Caki2 (cell line): ENCODE measurements at regions not wholly inside any gene's neighbourhood (a gene's known extent, or its start where the extent isn't known, plus 50 kb on each side); places are given as distances from the start of the nearest gene placed in this dataset.

Experiments
- DNase-seq: peaks from one replicate; pipeline ENCODE4 v3.0.0-alpha.2; 2015; ENCODE audit warnings: low read depth
- in situ Hi-C: cut with HindIII; loops from 2 replicates; pipeline ENCODE4 v1.10.0; 2016; ENCODE audit warnings: low sequenced_read_pairs, low pct_unique_long_range_greater_than_20kb, mixed read lengths

- in situ Hi-C loops, result no loop called here
- peak; percentile 19 for DNase-seq
Measured at GRCh38 chr12:124441443-124442194, 125.8 kb downstream of the NCOR2 start.

- in situ Hi-C loops, result no loop called here
- DNase-seq, result no peak
Measured at GRCh38 chr12:124440841-124441381, 126.5 kb downstream of the NCOR2 start.

- DNase-seq, result no peak
- in situ Hi-C loops, result no loop called here
Measured at GRCh38 chr12:124440031-124440626, 127.3 kb downstream of the NCOR2 start.

GRCh38 chr12:124438437-124439056 lies 128.9 kb downstream of the NCOR2 start:
- no peak for DNase-seq
- in situ Hi-C loops, result no loop called here

GRCh38 chr12:124437617-124438436 lies 129.6 kb downstream of the NCOR2 start:
- in situ Hi-C loops, result no loop called here
- DNase-seq, result no peak

- DNase-seq, result no peak
- in situ Hi-C loops, result no loop called here
Measured at GRCh38 chr12:124437121-124437520, 130.3 kb downstream of the NCOR2 start.

- no peak for DNase-seq
- in situ Hi-C loops, result no loop called here
Measured at GRCh38 chr12:124436366-124436765, 131.0 kb downstream of the NCOR2 start.

GRCh38 chr12:124435806-124436345 lies 131.5 kb downstream of the NCOR2 start:
- in situ Hi-C loops, result no loop called here
- DNase-seq, result no peak

- no peak for DNase-seq
- in situ Hi-C loops, result no loop called here
Measured at GRCh38 chr12:124434951-124435805, 132.2 kb downstream of the NCOR2 start.

- no peak for DNase-seq
- in situ Hi-C loops, result no loop called here
Measured at GRCh38 chr12:124434354-124434753, 133.1 kb downstream of the NCOR2 start.

GRCh38 chr12:124433879-124434278 lies 133.5 kb downstream of the NCOR2 start:
- in situ Hi-C loops, result no loop called here
- DNase-seq, result no peak

- DNase-seq, result no peak
Measured at GRCh38 chr12:124433147-124433874, 134.1 kb downstream of the NCOR2 start.

GRCh38 chr12:124432376-124432775 lies 135.0 kb downstream of the NCOR2 start:
- in situ Hi-C loops, result no loop called here
- DNase-seq, result no peak

More at GRCh38 chr12:124433147-124433874, 134.1 kb downstream of the NCOR2 start:
- in situ Hi-C loops, result no loop called here

GRCh38 chr12:124431971-124432370 lies 135.4 kb downstream of the NCOR2 start:
- in situ Hi-C loops, result no loop called here
- DNase-seq, result no peak

- in situ Hi-C loops, result no loop called here
Measured at GRCh38 chr12:124430491-124430890, 135.6 kb downstream of the RFLNA start.

GRCh38 chr12:124429535-124429934 lies 134.6 kb downstream of the RFLNA start:
- in situ Hi-C loops, result no loop called here

More at GRCh38 chr12:124430491-124430890, 135.6 kb downstream of the RFLNA start:
- no peak for DNase-seq

GRCh38 chr12:124428792-124429281 lies 133.9 kb downstream of the RFLNA start:
- no peak for DNase-seq
- in situ Hi-C loops, result no loop called here

More at GRCh38 chr12:124429535-124429934, 134.6 kb downstream of the RFLNA start:
- no peak for DNase-seq
